Keratinocyte (primary cell): ENCODE measurements at regions not wholly inside any gene's neighbourhood (a gene's known extent, or its start where the extent isn't known, plus 50 kb on each side); places are given as distances from the start of the nearest gene placed in this dataset.

ENCODE experiments used
- DNase-seq: peaks from one replicate; pipeline ENCODE4 v3.0.0-alpha.2; 2011; ENCODE audit warnings: low read depth, missing footprints, low spot score
- FAIRE-seq: peaks from 2 replicates; lab custom pipeline; 2011; peaks lifted over from hg19 to GRCh38; lab: Jason Lieb, UNC
- H2AFZ ChIP-seq: 2 replicates; pipeline ENCODE4 v1.6.0; 2012; ENCODE audit warnings: low read length, control low read depth, inconsistent platforms; ENCODE audit not compliant: control insufficient read depth
- H3K27ac ChIP-seq: 2 replicates; pipeline ENCODE4 v1.5.1; 2011; ENCODE audit warnings: low read length; ENCODE audit not compliant: control insufficient read depth, insufficient read depth
- H3K27me3 ChIP-seq: 3 replicates; pipeline ENCODE4 v1.6.0; 2011; ENCODE audit warnings: low read length; ENCODE audit not compliant: control insufficient read depth, insufficient read depth; ENCODE audit errors: extremely low read depth
- H3K36me3 ChIP-seq, 2 experiments: 2 replicates in 1 of 2; 3 replicates in 1 of 2; pipeline ENCODE4 v1.5.1; 2011; ENCODE audit warnings: low read length in 2 of 2, mild to moderate bottlenecking in 1 of 2; ENCODE audit not compliant: control insufficient read depth in 2 of 2, insufficient read depth in 2 of 2; ENCODE audit errors: extremely low read depth in 1 of 2
- H3K4me1 ChIP-seq: 3 replicates; pipeline ENCODE4 v1.5.1; 2011; ENCODE audit warnings: low read length; ENCODE audit not compliant: control insufficient read depth, insufficient read depth; ENCODE audit errors: extremely low read depth
- H3K4me2 ChIP-seq: 3 replicates; pipeline ENCODE4 v1.6.0; 2011; ENCODE audit warnings: low read depth, low read length; ENCODE audit not compliant: control insufficient read depth, insufficient read depth; ENCODE audit errors: extremely low read depth
- H3K4me3 ChIP-seq, 3 experiments: fragments of 200-600 bp in 1 of 3; sonication (generic) in 1 of 3; 2 replicates in 2 of 3; 3 replicates in 1 of 3; pipeline ENCODE4 v1.5.1; 2011 to 2016; ENCODE audit warnings: low read length in 3 of 3, mild to moderate bottlenecking in 3 of 3, control low read depth in 2 of 3, inconsistent platforms in 1 of 3, low read depth in 1 of 3, mixed read lengths in 1 of 3, mixed run types in 1 of 3, moderate library complexity in 1 of 3; ENCODE audit not compliant: control insufficient read depth in 2 of 3, insufficient read depth in 2 of 3; ENCODE audit errors: extremely low read depth in 1 of 3
- H3K79me2 ChIP-seq: 2 replicates; pipeline ENCODE4 v1.6.0; 2012; ENCODE audit warnings: low read length; ENCODE audit not compliant: control insufficient read depth, insufficient read depth
- H3K9ac ChIP-seq: 3 replicates; pipeline ENCODE4 v1.6.0; 2011; ENCODE audit warnings: low read length; ENCODE audit not compliant: control insufficient read depth, insufficient read depth; ENCODE audit errors: extremely low read depth
- H3K9me1 ChIP-seq: 3 replicates; pipeline ENCODE4 v1.6.0; 2011; ENCODE audit warnings: low read length; ENCODE audit not compliant: control insufficient read depth, insufficient read depth; ENCODE audit errors: extremely low read depth
- H3K9me3 ChIP-seq: 2 replicates; pipeline ENCODE4 v1.5.1; 2012; ENCODE audit warnings: low read depth, low read length; ENCODE audit not compliant: control insufficient read depth
- H4K20me1 ChIP-seq: 3 replicates; pipeline ENCODE4 v1.6.0; 2011; ENCODE audit warnings: low read length; ENCODE audit not compliant: control insufficient read depth, insufficient read depth; ENCODE audit errors: extremely low read depth
- CTCF ChIP-seq, 3 experiments: IDR thresholded peaks in 1 of 3; conservative IDR thresholded peaks in 1 of 3; optimal IDR thresholded peaks in 1 of 3; 2 replicates in 2 of 3; 3 replicates in 1 of 3; pipeline versions ENCODE3 to v1.5.1; 2011; ENCODE audit warnings: low read length in 3 of 3, mild to moderate bottlenecking in 3 of 3, moderate library complexity in 2 of 3, control low read depth in 1 of 3, inconsistent platforms in 1 of 3; ENCODE audit not compliant: insufficient read depth in 2 of 3; ENCODE audit errors: extremely low read depth in 1 of 3
- EZH2 ChIP-seq: IDR thresholded peaks from one replicate; pipeline ENCODE4 v1.6.1; 2012; ENCODE audit warnings: inconsistent platforms, mild to moderate bottlenecking, low read length, moderate library complexity
- dilution Hi-C: fragments of 300-500 bp; cut with MboI; formaldehyde crosslinking; loops from one replicate; pipeline ENCODE4 v1.7.0; 2020; ENCODE audit warnings: low sequenced_read_pairs; ENCODE audit not compliant: extremely low pct_ligation_motif_present

- Histone ChIP-seq H3K4me1 (no peaks in the 10 kb centered on the region), H3K4me2 (no peak overlapping the region), H3K9me1 (no peaks in the 10 kb centered on the region), H3K4me3 (no peak overlapping the region), H3K9ac (no peak overlapping the region), H3K27ac (no peak overlapping the region), H4K20me1 (no peaks in the 10 kb centered on the region), H3K9me3 (no peaks in the 10 kb centered on the region), H2AFZ (no peak overlapping the region), H3K79me2 (no peaks in the 10 kb centered on the region), H3K36me3 (no peaks in the 10 kb centered on the region), H3K27me3 (no peaks in the 10 kb centered on the region)
- no peak for DNase-seq
- TF ChIP-seq EZH2 (no peak), CTCF (optimal IDR thresholded peaks at IDR 0.05 in 1 of 3, IDR thresholded peaks at IDR 0.05 in 1 of 3, conservative IDR thresholded peaks at IDR 0.05 in 1 of 3; ENCODE audit: extremely low read depth in 1 of 3, insufficient read depth in 2 of 3, low read length in 3 of 3) (no peak)
- no peak for FAIRE-seq
- dilution Hi-C loops, result no loop called here
Measured at GRCh38 chr10:64090865-64091264, 569.7 kb downstream of the REEP3 start.

- no peak for TF ChIP-seq EZH2
- TF ChIP-seq CTCF (optimal IDR thresholded peaks at IDR 0.05 in 1 of 3, IDR thresholded peaks at IDR 0.05 in 1 of 3, conservative IDR thresholded peaks at IDR 0.05 in 1 of 3; ENCODE audit: extremely low read depth in 1 of 3, insufficient read depth in 2 of 3, low read length in 3 of 3), result peak in 2 of 3 experiments; percentile 17 to 18
- Histone ChIP-seq H3K4me2 (no peak overlapping the region), H3K27ac (no peak overlapping the region), H3K4me1 (no peaks in the 10 kb centered on the region), H3K9ac (no peak overlapping the region), H2AFZ (no peak overlapping the region), H3K27me3 (no peaks in the 10 kb centered on the region), H3K36me3 (no peaks in the 10 kb centered on the region), H3K9me1 (no peaks in the 10 kb centered on the region), H3K4me3 (no peak overlapping the region), H3K79me2 (no peaks in the 10 kb centered on the region), H4K20me1 (no peaks in the 10 kb centered on the region), H3K9me3 (no peaks in the 10 kb centered on the region)
- FAIRE-seq (no peak), DNase-seq (no peak)
- dilution Hi-C loops, result no loop called here
Measured at GRCh38 chr10:64091897-64092296, 570.7 kb downstream of the REEP3 start.
